IPS-18c (cell line): ENCODE measurements at regions not wholly inside any gene's neighbourhood (a gene's known extent, or its start where the extent isn't known, plus 50 kb on each side); places are given as distances from the start of the nearest gene placed in this dataset.

Experiments used
- H3K4me3 ChIP-seq: 2 replicates; pipeline ENCODE4 v1.7.0; 2013; ENCODE audit warnings: low read depth, mild to moderate bottlenecking, low read length, moderate library complexity; ENCODE audit not compliant: insufficient read depth
- H3K9me3 ChIP-seq: one replicate; pipeline ENCODE4 v1.6.1; 2013; ENCODE audit warnings: mild to moderate bottlenecking, low read length, moderate library complexity; ENCODE audit not compliant: control insufficient read depth, insufficient read depth

GRCh38 chr5:18079831-18080230, 445.6 kb downstream of the TAF11L14 start:
- no peak overlapping the region for H3K4me3 ChIP-seq
- H3K9me3 ChIP-seq = no peaks in the 10 kb centered on the region

GRCh38 chr5:18088020-18088579, 453.8 kb downstream of the TAF11L14 start:
- H3K9me3 ChIP-seq = no peaks in the 10 kb centered on the region

GRCh38 chr5:18090177-18090576, 455.9 kb downstream of the TAF11L14 start:
- H3K4me3 ChIP-seq = no peak overlapping the region
- H3K9me3 ChIP-seq = no peaks in the 10 kb centered on the region

More at GRCh38 chr5:18088020-18088579, 453.8 kb downstream of the TAF11L14 start:
- H3K4me3 ChIP-seq = no peak overlapping the region

- no peaks in the 10 kb centered on the region for H3K9me3 ChIP-seq
- no peak overlapping the region for H3K4me3 ChIP-seq
Measured at GRCh38 chr5:18091142-18091541, 456.9 kb downstream of the TAF11L14 start.

GRCh38 chr5:18091758-18092157, 457.5 kb downstream of the TAF11L14 start:
- H3K4me3 ChIP-seq = no peak overlapping the region
- no peaks in the 10 kb centered on the region for H3K9me3 ChIP-seq

GRCh38 chr5:18095061-18095460, 460.8 kb downstream of the TAF11L14 start:
- H3K4me3 ChIP-seq = no peak overlapping the region

GRCh38 chr5:18097817-18098216, 463.6 kb downstream of the TAF11L14 start:
- Histone ChIP-seq H3K4me3 (no peak overlapping the region), H3K9me3 (no peaks in the 10 kb centered on the region)

More at GRCh38 chr5:18095061-18095460, 460.8 kb downstream of the TAF11L14 start:
- no peaks in the 10 kb centered on the region for H3K9me3 ChIP-seq

- Histone ChIP-seq H3K9me3 (no peaks in the 10 kb centered on the region), H3K4me3 (no peak overlapping the region)
Measured at GRCh38 chr5:18098691-18099090, 464.4 kb downstream of the TAF11L14 start.

- Histone ChIP-seq H3K4me3 (no peak overlapping the region), H3K9me3 (no peaks in the 10 kb centered on the region)
Measured at GRCh38 chr5:18099261-18099660, 465.0 kb downstream of the TAF11L14 start.

GRCh38 chr5:18101532-18101931, 467.3 kb downstream of the TAF11L14 start:
- Histone ChIP-seq H3K9me3 (no peaks in the 10 kb centered on the region), H3K4me3 (no peak overlapping the region)

GRCh38 chr5:18102733-18103132, 468.5 kb downstream of the TAF11L14 start:
- Histone ChIP-seq H3K4me3 (no peak overlapping the region), H3K9me3 (no peaks in the 10 kb centered on the region)

GRCh38 chr5:18105449-18105848, 471.2 kb downstream of the TAF11L14 start:
- Histone ChIP-seq H3K4me3 (no peak overlapping the region), H3K9me3 (no peaks in the 10 kb centered on the region)

GRCh38 chr5:18111906-18112465, 477.7 kb downstream of the TAF11L14 start:
- no peaks in the 10 kb centered on the region for H3K9me3 ChIP-seq

GRCh38 chr5:18113721-18114120, 479.5 kb downstream of the TAF11L14 start:
- Histone ChIP-seq H3K9me3 (no peaks in the 10 kb centered on the region), H3K4me3 (no peak overlapping the region)

More at GRCh38 chr5:18111906-18112465, 477.7 kb downstream of the TAF11L14 start:
- no peak overlapping the region for H3K4me3 ChIP-seq

- H3K9me3 ChIP-seq = no peaks in the 10 kb centered on the region
- H3K4me3 ChIP-seq = no peak overlapping the region
Measured at GRCh38 chr5:18114151-18114757, 480.0 kb downstream of the TAF11L14 start.

GRCh38 chr5:18117968-18118367, 483.7 kb downstream of the TAF11L14 start:
- no peak overlapping the region for H3K4me3 ChIP-seq
- H3K9me3 ChIP-seq = no peaks in the 10 kb centered on the region

GRCh38 chr5:18119156-18119785, 485.0 kb downstream of the TAF11L14 start:
- no peaks in the 10 kb centered on the region for H3K9me3 ChIP-seq
- no peak overlapping the region for H3K4me3 ChIP-seq

- H3K4me3 ChIP-seq = no peak overlapping the region
- H3K9me3 ChIP-seq = peaks cover 6% of the 10 kb centered on the region
Measured at GRCh38 chr5:18141222-18141621, 507.0 kb downstream of the TAF11L14 start.
